NCI-H510A treated with DMSO at 0.1 percent for 48 hours (cell line): ENCODE measurements at regions not wholly inside any gene's neighbourhood (a gene's known extent, or its start where the extent isn't known, plus 50 kb on each side); places are given as distances from the start of the nearest gene placed in this dataset.

ENCODE experiments used
- DNase-seq: peaks from one replicate; lab custom pipeline; 2025; lab: John Stamatoyannopoulos, UW

DNA sequence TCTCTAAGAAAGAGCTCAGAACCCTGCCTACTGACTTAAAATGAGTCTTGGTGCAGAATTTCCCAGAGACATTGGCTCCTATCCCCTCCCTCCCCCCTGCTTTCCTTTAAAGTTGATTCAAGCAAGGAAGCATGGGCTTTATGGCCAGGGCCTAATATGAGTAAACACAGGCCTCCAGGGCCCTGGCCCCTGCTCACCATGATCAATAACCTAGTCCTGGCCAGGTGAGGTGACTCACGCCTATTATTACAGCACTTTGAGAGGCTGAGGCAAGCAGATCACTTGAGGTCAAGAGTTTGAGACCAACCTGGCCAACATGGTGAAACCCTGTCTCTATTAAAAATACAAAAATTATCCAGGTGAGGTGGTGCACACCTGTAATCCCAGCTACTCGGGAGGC, 165.1 kb upstream of the TMCC3 start:
- DNase-seq: no peak

DNA sequence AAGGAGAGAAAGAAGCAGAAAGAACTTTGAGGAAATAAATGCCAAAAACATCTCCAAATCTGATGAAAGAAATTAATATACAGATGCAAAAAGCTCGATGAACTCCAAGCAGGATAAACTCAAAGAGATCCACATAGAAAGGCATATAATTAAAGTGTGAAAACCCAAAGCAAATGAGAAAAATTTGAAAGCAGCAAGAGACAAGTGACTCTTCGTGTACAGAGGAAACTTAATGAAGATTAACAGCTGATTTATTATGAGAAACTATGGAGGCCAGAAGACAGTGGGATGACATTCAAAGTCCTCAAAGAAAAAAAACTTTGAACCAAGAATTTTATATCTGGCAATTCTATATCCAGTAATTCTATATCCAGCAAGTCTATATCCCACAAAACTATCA, 163.0 kb upstream of the TMCC3 start:
- DNase-seq: peak; percentile 15

DNA sequence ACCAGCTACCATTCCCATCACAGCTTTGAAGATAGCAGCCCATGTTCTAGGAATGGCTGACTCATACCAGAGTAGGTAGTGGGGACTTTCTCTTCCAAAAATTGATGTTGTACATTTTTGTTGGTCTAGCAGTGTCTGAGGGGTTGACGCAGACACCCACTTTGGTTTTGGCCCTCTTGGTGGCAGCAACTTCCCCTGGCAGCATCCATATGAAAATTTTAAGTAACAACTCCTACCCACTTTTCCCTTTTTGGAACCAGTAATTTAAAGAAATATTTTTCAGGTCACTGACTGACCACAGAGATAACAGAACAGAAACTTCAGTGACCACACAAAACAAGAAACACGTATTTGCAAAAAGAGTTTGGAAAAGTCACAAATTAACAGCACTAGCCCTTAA, 162.0 kb upstream of the TMCC3 start:
- no peak for DNase-seq

DNA sequence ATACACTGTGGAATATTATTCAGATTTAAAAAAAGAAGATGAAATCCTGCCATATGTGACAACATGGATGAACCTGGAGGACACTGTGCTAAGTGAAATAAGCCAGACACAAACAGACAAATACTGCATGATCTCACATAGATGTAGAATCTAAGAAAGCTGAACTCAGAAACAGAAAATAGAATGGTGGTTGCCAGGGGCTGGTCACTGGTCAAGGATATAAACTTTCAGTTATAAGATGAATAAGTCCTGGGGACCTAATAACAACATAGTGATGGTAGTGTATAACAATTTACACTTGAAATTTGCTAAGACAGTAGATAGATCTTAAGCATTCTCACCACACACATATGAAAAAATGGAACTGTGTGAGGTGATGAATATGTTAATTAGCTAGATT, 161.3 kb upstream of the TMCC3 start:
- no peak for DNase-seq

DNA sequence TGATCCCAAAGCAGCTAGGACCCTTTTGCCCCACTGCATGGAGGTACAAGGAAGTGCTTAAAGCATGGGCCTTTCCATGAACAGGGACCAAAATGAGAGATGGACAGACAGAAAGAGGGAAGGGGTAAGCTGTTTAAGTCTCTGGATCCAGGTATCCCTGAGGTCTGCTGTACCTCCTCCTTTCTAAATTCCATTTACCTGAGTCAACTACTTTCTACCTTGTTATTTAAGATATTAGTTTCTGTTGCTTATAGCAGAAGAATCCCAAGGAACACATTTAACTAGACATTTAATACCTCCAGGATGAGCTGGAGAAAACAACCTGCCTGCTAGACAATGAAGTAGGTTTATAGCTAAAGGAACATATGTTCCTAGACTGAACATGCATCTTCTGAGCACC, 157.6 kb upstream of the TMCC3 start:
- DNase-seq: no peak

DNA sequence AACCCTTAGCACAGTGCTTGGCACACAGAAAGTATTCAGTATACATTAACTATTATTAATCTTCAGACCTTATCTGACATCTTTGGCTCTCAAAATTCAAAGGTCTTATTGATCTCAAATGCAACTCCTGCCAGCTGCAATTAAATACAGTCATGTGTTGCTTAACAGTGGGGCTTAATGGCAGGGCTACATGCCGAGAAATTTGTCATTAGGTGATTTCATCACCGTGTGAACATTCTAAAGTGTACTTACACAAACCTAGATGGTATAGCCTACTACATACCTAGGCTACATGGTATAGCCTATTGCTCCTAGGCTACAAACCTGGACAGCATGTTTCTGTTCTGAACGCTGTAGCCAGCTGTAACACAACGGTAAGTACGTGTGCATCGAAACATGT, 156.3 kb upstream of the TMCC3 start:
- DNase-seq: no peak

DNA sequence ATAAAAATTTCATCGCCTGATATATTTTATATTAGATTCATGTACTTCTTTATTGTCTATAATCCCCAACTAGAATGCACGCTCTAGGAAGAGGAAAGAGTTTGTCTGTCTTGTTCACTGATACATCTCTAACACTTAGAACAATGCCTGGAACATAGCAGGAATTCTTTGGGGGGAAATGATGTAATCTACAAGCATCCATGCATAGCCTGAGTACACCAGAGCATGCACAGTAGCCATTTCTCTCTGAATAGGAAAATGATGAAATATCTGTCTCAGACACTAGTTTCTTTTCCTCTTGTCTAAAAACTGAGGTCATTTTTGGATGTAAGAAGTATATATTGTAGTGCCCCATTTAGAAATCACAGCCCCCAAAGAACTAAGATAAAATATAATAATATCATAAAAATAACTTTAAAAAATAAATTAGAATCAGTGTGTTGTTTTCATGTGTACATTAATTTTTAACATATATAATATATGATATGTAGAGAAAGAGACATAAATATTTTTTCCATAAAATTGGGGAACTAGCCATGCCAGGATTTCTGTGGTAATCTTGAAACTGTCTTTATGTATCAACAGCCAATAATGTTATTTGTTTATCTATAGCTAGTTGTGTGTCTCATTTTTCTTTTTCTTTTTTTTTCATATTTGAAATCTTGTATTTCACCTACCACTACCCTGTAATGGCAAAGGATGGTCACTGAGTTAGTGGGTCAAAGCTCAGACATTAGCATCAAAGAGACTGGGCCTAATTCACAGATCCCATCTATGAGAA, 155.6 kb upstream of the TMCC3 start:
- no peak for DNase-seq

DNA sequence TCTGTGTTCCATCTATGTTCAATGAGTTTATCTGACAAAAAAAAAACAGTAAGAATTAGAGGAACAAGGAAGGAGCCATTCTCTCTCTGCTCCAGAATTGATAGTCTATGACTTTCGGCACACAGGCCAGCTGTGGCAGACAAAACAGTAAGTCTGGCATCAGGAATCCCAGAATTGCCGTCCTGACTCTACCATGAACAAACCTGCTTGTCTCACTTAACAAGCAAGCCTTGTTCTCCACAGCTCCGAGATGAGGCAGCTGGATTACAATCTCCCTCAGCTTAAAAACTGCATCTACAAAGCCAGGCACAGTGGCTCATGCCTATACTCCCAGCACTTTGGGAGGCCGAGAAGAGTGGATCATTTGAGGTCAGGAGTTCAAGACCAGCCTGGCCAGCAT, 153.6 kb upstream of the TMCC3 start:
- DNase-seq: no peak

DNA sequence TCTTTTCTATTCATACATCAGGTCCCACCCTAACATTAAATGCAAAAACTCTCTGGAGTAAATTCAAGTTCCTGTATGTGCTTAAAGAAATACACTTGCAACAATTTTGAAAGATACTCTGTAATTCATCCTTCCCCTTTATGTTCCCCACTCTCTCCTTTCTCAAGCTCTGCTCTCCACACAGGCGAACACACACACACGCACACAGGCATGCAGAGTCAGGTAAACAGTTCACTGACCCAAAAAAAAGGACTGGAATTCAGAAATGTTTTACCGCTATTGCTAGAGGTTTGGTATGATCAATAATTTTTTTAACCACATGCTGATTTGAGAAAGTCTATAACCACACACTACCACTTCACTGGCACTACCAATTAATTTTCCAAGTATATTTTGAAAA, 152.4 kb upstream of the TMCC3 start:
- no peak for DNase-seq

DNA sequence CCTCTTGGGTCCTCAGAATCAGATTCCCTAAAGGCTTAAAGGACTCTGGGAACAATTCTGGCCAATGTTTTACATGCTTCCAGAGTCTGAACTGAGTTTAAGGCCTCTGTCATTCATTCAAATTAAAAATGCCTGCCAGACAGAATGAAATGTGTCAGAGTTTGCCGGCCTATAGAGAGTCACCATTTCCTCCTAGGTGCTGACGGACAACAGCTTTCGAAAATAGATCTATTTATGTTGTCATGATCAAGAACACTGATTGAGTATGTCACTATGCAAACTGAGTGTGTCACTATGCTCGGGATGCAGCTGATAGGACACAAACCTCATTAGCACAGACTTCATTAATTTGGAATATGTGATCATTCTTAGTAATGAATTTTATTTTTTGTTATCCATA, 151.4 kb upstream of the TMCC3 start:
- no peak for DNase-seq

DNA sequence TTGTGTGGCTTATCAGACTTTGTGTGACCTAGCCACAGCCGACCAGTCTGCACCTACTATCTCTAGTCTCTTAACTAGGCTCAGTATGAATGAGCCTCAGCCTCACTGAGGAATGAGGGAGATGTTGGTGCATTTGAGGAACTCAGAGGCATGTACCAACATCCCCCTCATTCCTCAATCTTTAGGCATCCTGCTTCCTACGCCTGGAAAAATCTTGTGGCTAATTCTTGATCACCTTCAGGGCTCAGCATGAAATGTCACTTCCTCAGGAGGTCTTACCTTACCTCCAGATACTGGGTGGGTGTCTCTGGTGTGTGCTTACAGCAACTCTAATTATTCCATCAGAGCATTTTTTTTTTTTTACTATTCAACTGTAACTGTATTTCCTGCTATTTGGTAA, 148.8 kb upstream of the TMCC3 start:
- no peak for DNase-seq

DNA sequence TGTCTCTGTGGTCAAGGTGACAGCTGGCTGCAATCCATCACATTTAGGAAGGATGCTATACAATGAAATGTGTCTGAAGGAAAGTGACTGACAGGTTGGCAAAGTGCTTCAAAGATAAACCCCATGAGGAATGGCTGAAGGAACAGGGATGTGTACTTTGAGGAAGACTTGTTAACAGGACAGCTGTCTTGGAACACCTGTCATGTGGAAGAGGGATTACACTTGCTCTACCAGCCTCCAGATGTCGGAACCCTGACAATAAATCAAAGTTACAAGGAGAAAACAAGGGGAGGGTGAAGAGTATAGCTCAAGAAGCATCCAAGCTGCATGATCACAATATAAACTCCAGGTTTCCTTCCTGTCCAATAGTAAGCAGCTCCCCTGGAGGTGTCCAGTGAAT, 147.8 kb upstream of the TMCC3 start:
- DNase-seq: no peak

DNA sequence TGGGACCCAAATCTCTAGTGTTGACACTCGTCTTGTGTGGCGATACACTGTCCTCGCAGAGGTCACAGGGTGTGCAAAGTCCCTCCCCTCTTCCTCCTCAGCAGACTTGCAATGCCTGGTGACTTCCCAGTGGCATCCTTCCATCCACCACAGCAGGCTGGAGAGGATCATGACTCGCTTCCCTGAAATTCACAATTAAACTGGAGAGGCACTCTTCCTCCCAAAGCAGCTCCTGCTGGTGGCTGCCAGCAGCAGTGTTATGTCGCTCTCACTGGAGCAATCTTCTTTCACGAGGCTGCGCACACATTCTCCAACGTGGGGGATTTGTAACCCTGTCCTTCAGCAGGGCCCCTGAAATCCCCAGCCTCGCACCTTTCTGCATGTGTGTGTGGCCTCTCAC, 145.2 kb upstream of the TMCC3 start:
- no peak for DNase-seq

DNA sequence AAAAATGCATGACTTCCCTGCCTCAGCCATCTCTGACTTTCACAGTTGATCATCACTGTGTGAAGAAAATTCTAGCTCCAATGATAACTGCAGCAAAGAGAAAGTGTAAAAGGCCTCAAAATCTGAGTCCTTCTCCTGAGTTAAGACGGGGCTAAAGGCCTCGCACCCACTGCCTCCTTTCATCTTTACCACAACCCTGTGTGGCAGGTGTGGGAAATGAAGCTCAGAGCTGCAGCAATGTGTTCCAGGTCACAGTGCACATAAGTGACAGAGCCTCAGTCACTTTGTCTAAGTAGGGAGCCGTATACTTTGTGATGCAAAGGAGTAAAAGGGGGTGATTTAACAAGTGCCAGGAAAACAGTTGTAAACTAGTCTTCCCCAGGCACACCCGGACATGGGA, 144.7 kb upstream of the TMCC3 start:
- DNase-seq: no peak

DNA sequence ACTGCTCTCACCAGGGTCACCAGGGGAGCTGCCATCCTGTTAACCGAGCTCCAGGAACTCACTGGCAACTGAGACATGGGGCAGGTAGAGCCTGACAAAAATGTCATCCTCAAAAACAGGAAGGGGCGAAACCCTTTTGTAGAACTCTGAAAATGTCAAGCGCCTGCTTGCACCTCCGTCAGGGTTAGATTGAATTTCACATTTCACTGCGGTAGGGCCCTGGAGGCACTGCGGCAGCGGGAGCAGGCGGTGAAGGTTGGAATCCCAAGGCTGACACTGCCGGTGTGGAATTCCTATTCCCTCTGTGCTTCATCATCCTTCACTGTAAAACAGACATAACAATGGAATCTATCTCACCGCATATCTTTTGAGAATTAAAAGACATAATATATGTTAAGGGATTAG, 142.8 kb upstream of the TMCC3 start:
- no peak for DNase-seq

DNA sequence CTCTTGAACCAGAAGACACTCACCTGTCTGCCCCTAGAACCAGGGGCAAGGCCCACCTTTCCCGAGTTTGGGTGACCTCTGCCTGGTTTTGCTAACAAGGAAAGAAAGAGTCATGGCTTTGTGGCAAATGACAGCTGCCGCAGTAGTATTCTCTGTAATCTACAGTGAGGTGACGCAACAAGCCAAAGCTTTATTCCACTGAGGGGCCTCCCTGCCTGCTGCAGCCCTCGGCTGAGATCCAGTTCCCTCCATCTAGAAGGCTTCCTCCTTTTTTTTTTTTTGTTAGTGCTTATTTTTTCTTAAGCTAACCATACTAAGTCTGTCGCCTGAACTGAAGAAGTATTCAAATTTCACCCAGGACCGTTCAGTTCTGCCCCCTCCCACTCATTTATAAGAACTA, 142.3 kb upstream of the TMCC3 start:
- no peak for DNase-seq

DNA sequence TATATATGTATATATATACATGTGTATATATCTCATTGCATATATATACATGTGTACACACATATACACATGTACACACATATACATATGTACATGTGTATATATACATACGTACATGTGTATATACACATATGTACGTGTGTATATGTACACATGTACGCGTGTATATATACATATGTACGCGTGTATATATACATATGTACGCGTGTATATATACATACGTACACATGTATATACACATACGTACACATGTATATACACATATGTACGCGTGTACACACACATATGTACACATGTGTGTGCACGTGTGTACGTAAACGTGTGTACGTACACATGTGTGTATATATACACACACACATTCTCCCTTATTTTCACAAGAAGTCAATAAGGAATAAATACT, 141.6 kb upstream of the TMCC3 start:
- DNase-seq: no peak

DNA sequence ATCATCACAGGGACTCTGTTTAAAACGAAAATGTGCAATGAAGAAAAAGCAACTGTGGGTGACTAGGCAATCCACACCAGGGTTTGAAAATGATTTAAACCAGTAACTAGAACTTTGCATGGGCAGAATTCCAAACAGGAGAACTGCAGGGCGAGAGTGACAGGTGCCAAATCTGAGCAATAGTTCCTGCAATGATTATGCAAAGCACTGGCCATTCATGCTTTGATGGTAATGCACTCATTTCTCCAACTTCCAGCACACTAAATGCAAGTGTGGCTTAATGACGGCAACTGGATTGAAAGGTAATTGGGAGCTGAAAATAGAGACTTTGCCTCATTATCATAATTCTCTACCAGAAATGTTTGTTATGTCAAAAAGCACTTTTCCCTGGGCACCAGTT, 140.5 kb upstream of the TMCC3 start:
- DNase-seq: no peak

DNA sequence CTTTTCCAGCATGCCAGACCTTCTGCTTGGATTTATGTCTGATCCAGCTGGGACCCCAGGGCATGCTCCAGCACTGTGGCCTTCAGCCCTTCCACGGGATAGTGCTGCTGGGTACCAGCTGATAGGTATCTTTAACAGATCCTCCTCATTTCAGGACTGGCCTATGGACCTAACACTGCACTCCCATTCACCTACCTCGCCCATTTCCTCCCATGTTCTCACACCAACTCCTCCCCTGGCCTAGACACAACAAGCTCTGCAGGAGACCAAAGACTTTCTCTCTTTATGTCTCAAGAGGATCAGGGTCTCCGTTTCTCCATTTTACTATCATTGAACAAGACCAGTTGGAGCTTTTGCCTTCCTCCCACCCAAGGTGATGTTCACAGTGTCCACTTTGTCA, 140.0 kb upstream of the TMCC3 start:
- no peak for DNase-seq

DNA sequence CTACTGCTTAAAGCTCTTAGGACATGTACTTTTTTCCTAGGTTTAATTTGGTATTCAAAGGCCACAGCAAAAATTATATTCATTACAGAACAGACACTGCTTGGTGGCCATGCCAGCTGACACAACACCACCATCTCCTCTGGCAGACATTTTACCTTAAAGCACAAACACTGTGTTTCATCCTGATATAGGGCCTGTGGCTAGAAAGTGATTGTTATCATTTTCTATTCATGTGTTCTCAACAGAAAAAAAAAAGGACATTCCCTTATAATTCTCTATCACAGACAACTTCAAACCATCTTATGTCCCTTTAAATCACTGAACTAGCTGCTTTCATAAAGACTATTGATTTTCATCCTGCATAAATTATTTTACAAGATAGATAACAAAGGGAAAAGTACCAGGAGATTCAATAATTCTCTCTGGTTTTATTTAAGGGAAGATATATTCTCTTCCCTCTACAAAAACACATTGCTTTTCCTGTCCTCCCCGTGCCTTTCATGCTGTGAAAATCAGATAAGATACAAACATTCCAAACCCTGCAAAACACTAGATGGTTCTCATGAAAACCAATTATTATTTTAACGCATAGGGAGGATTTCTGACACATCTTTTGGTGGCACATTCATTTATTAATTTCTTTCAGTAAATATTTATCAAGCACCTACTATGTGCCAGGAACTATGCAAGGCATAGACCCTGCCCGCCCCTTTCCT, 139.3 kb upstream of the TMCC3 start:
- DNase-seq: no peak

DNA sequence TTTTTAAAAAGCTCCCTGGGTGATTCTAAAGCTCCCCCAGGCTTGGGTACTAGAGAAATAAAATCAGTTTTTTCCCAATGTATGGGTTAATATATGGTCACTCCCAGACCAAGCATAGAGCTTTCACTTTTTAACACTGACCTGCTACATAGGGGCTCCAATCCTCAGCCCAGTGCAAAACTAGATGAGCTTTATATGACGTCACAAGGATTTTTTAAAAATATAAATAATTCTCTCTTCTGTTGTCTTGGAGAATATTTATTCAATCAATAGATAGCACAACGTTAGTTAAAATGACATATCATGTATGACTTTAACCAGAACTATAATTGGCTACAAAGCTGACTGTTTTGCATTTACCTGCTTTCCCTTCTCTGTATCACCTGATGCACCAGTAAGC, 137.9 kb upstream of the TMCC3 start:
- no peak for DNase-seq

DNA sequence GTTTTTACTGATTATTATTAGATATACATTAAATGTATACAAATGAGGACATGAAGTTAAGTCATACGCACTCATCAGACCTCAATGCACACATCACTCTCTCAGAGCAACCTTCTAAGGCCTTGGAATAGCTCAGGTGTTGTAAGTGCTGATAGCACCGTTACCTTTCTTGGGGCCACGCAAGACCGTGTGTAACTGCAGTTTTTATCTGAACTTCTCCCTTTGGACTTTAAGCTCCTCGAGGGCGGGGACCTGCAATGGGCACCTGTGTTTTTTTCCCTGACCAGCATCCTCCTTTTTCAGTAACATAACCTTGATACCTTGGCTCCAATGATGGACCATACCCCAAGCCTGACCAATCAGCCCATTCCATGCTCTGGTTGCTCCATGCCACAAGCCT, 136.5 kb upstream of the TMCC3 start:
- no peak for DNase-seq

DNA sequence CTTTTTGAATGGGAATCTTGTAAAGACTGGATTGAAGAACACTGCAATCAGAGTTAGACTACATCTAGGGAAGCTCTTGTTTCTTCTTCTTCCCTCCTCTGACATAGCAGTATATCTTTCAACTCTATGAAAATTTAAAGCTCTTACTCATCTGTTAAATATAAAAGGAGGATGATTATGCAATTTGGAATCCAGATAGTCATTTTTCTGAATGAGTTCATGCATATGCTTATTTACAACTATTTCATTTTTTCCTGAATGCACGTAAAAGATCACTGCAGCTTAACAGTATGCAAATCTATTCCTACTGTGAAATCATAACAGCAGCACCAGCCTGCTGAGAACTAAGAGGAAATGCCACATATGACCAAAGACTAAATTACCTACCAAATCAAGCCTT, 133.5 kb upstream of the TMCC3 start:
- DNase-seq: no peak

DNA sequence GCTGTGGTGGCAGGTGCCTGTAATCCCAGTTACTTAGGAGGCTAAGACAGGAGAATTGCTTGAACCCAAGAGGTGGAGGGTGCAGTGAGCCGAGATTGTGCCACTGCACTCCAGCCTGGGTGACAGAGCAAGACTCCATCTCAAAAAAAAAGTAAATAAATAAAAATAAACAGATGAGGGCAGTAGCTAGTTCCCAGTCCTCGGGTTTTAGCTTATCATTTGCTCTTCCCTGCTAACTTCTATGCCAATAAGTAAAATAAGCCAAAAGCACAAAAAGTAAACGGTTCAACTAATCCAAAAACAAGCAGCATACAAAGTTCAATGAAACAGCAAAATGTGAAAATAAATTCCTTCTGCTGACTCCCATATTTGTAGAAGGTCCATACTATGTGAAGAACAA, 133.0 kb upstream of the TMCC3 start:
- no peak for DNase-seq
